Fibroblast of skin of left biceps (primary cell): ENCODE measurements at regions not wholly inside any gene's neighbourhood (a gene's known extent, or its start where the extent isn't known, plus 50 kb on each side); places are given as distances from the start of the nearest gene placed in this dataset.
A peak's percentile ranks its signal among the peaks of the same experiment; 100 is the strongest.

ENCODE experiments used
- DNase-seq, 2 experiments: peaks; one replicate each; pipeline ENCODE4 v3.0.0-alpha.2; 2013; ENCODE audit warnings: low read depth in 2 of 2

- DNase-seq, result peak; percentile 87 to 90
These were observed 97.4 kb upstream of the LHCGR start for GRCh38 chr2:48852938-48853337.

GRCh38 chr2:48851161-48851560 is 95.6 kb upstream of the LHCGR start:
- DNase-seq, result no peak

- DNase-seq, result peak; percentile 57 to 65
These were observed 94.2 kb upstream of the LHCGR start for GRCh38 chr2:48849770-48850169.

- DNase-seq, result no peak
These were observed 90.2 kb upstream of the LHCGR start for GRCh38 chr2:48845684-48846083.

- peak; percentile 25 to 40 for DNase-seq
These were observed 89.1 kb upstream of the LHCGR start for GRCh38 chr2:48844417-48845155.

GRCh38 chr2:48841126-48841525 is 85.6 kb upstream of the LHCGR start:
- no peak for DNase-seq

DNA sequence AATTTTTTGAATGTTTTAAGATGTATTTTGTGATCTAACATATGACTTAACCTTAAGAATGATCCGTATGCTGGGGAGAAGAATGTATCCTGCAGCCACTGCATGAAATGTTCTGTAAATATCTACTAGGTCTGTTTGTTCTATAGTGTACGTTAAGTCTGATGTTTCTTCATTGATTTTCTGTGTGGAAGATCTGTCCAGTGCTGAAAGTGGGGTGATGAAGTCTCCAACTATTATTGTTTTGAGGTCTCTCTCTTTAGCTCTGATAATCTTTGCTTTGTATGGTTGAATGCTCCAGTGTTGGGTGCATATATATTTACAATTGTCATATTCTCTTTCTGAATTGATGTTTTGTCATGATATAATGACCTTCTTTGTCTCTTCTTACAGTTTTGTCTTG is 82.5 kb upstream of the LHCGR start:
- DNase-seq, result no peak

GRCh38 chr2:48829569-48829968 is 74.0 kb upstream of the LHCGR start:
- no peak for DNase-seq

- peak in 1 of 2 experiments; percentile 18 for DNase-seq
These were observed 73.5 kb upstream of the LHCGR start for GRCh38 chr2:48829036-48829435.

- DNase-seq, result no peak
These were observed 71.5 kb upstream of the LHCGR start for GRCh38 chr2:48826986-48827385.

DNA sequence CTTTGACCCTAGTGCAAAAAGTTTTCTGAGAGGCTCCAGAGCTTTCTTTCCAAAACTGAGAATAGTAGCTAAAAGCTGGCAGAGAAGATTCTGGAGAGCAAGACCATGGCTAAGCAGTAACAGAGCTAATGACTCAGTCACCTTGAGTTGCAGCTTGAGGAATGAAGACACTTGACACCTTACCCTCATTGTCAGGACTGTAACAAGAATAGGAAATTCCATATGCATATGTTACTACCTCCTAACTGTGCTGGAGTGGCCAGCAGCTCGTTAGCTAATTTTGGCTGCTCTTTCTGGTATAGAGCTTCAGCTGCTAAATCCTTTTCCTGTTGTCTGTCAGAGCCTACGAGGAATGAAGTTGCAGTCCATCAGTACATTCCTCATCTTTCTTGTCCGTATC is 68.6 kb upstream of the LHCGR start:
- no peak for DNase-seq

GRCh38 chr2:48819206-48819735 is 63.7 kb upstream of the LHCGR start:
- no peak for DNase-seq

DNA sequence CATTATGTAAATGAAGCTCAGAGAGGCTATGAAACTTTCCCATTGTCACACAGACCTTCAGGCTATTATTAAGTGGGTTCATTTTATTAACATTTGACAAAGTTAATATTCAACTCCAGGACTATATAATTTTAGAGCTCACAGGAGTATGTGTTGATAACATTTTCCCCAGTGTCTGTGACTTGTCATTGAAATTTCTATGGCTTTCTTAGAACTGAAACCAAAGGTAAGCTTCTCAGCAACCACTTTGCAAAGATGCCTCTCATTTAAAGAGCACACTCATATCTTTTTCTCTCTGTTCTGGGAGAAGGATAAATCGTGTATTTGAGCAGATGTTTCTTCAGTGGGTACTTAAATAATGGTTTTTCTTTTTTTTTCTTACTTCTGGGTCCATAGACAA is 61.8 kb upstream of the LHCGR start:
- DNase-seq, result no peak

- DNase-seq, result no peak
These were observed 56.9 kb upstream of the LHCGR start for GRCh38 chr2:48812416-48812815.

DNA sequence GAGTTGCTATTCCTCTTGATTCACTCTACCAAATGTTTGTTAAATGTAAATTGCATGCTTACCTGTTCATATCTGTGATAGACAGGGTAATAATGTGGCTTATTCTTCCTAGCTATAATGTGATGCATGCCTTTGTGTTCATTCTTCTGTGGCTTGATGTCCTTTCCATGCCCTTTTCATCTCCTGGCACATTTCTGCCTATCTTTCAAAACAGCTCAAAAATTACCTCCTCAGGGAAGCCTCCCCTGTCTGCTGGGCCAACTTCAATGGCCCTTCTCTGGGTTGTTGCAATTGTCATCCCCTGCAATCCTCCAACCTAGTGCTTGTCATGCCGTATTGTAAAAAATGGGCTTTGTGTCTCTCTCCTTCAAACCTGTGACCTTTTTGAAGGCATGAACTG is 52.8 kb upstream of the LHCGR start:
- DNase-seq, result no peak
